CD14-positive monocyte (primary cell): ENCODE measurements at regions not wholly inside any gene's neighbourhood (a gene's known extent, or its start where the extent isn't known, plus 50 kb on each side); places are given as distances from the start of the nearest gene placed in this dataset.

Source experiments
- DNase-seq, 3 donors: peaks; one replicate each; pipeline ENCODE4 v3.0.0-alpha.2; 2011 to 2022
- H2AFZ ChIP-seq: 2 replicates; pipeline ENCODE4 v1.6.0; 2012; ENCODE audit warnings: mild to moderate bottlenecking, low read depth, low read length, inconsistent platforms; ENCODE audit not compliant: insufficient read depth, poor library complexity, severe bottlenecking
- H3K27ac ChIP-seq, 2 donors: 1 replicate in 1 of 2; 2 replicates in 1 of 2; pipeline ENCODE4 v1.5.1; 2012 to 2013; ENCODE audit warnings: low read length in 2 of 2, control low read depth in 1 of 2, inconsistent platforms in 1 of 2, low read depth in 1 of 2, mild to moderate bottlenecking in 1 of 2
- H3K27me3 ChIP-seq, 2 donors: one replicate each; pipeline versions ENCODE4 v1.6.0 to v1.6.1; 2011 to 2013; ENCODE audit warnings: low read length in 2 of 2; ENCODE audit not compliant: control insufficient read depth in 2 of 2, insufficient read depth in 2 of 2
- H3K36me3 ChIP-seq, 2 donors: replicated peaks in 1 of 2; 1 replicate in 1 of 2; 2 replicates in 1 of 2; pipeline versions ENCODE4 v1.5.1 to v1.6.1; 2012 to 2013; ENCODE audit warnings: low read length in 2 of 2, control low read depth in 1 of 2, inconsistent platforms in 1 of 2, mild to moderate bottlenecking in 1 of 2; ENCODE audit not compliant: insufficient read depth in 2 of 2, control insufficient read depth in 1 of 2
- H3K4me1 ChIP-seq, 2 donors: 1 replicate in 1 of 2; 2 replicates in 1 of 2; pipeline versions ENCODE4 v1.5.1 to v1.6.1; 2012 to 2013; ENCODE audit warnings: low read length in 2 of 2, control low read depth in 1 of 2, inconsistent platforms in 1 of 2, mild to moderate bottlenecking in 1 of 2, moderate library complexity in 1 of 2; ENCODE audit not compliant: insufficient read depth in 2 of 2, control insufficient read depth in 1 of 2
- H3K4me2 ChIP-seq: replicated peaks from 2 replicates; pipeline ENCODE3; 2012; ENCODE audit warnings: low read length, moderate library complexity, mild to moderate bottlenecking; ENCODE audit not compliant: poor library complexity, severe bottlenecking; ENCODE audit errors: extremely low read depth
- H3K4me3 ChIP-seq, 3 experiments: fragments of 200-600 bp in 1 of 3; sonication (generic) in 1 of 3; replicated peaks in 1 of 3; 1 replicate in 2 of 3; 2 replicates in 1 of 3; pipeline ENCODE4 v1.5.1; 2011 to 2013; ENCODE audit warnings: low read length in 3 of 3, mild to moderate bottlenecking in 3 of 3, control low read depth in 2 of 3, low read depth in 2 of 3, inconsistent platforms in 1 of 3, moderate library complexity in 1 of 3
- H3K79me2 ChIP-seq: 2 replicates; pipeline ENCODE4 v1.6.0; 2012; ENCODE audit warnings: mild to moderate bottlenecking, control low read depth, inconsistent platforms, low read length, moderate library complexity; ENCODE audit not compliant: insufficient read depth
- H3K9ac ChIP-seq: 2 replicates; pipeline ENCODE4 v1.6.0; 2017; ENCODE audit warnings: low read length, mild to moderate bottlenecking; ENCODE audit not compliant: insufficient read depth, poor library complexity, severe bottlenecking
- H3K9me3 ChIP-seq, 2 donors: replicated peaks in 1 of 2; 1 replicate in 1 of 2; 2 replicates in 1 of 2; pipeline versions ENCODE4 v1.5.1 to v1.6.1; 2012 to 2013; ENCODE audit warnings: low read length in 2 of 2, control low read depth in 1 of 2; ENCODE audit not compliant: control insufficient read depth in 1 of 2, insufficient read depth in 1 of 2
- H4K20me1 ChIP-seq: 2 replicates; pipeline ENCODE4 v1.6.0; 2012; ENCODE audit warnings: mild to moderate bottlenecking, low read length, control low read depth, moderate library complexity; ENCODE audit not compliant: insufficient read depth
- H3K27ac Mint-ChIP-seq, 7 donors: one replicate each; pipeline ENCODE4 v1.8.0; 2020; ENCODE audit warnings: mild to moderate bottlenecking in 7 of 7, mixed read lengths in 7 of 7, moderate library complexity in 6 of 7, inconsistent platforms in 2 of 7
- H3K27me3 Mint-ChIP-seq, 3 donors: one replicate each; pipeline ENCODE4 v1.8.0; 2021 to 2022; ENCODE audit warnings: low read depth in 3 of 3, mild to moderate bottlenecking in 3 of 3, mixed read lengths in 3 of 3, moderate library complexity in 3 of 3, inconsistent platforms in 1 of 3
- H3K36me3 Mint-ChIP-seq, 2 donors: one replicate each; pipeline ENCODE4 v1.8.0; 2020; ENCODE audit warnings: mixed read lengths in 2 of 2, inconsistent platforms in 1 of 2, mild to moderate bottlenecking in 1 of 2
- H3K4me1 Mint-ChIP-seq: one replicate; pipeline ENCODE4 v1.8.0; 2020; ENCODE audit warnings: mild to moderate bottlenecking, mixed read lengths
- H3K4me3 Mint-ChIP-seq, 2 donors: one replicate each; pipeline ENCODE4 v1.8.0; 2020; ENCODE audit warnings: mild to moderate bottlenecking in 2 of 2, mixed read lengths in 2 of 2, moderate library complexity in 1 of 2
- H3K9me3 Mint-ChIP-seq, 7 donors: one replicate each; pipeline ENCODE4 v1.8.0; 2020 to 2022; ENCODE audit warnings: mixed read lengths in 7 of 7, mild to moderate bottlenecking in 6 of 7, moderate library complexity in 6 of 7, inconsistent platforms in 2 of 7
- WGBS: methylation state at CpG from one replicate; pipeline ENCODE4 v1.1.5; 2013; ENCODE audit warnings: missing lambda C conversion rate; ENCODE audit not compliant: insufficient coverage; 5-methylcytosine and 5-hydroxymethylcytosine counted together
- intact Hi-C, 2 donors: fragments of 100-400 bp; cut with micrococcal nuclease; formaldehyde crosslinking; loops; one replicate each; pipeline versions ENCODE4 v1.15.0 to v1.15.1; 2023
- TF ChIP-seq, protein P1 (sequence below): fragments of 200-600 bp; IDR thresholded peaks from one replicate; pipeline ENCODE4 v1.8.0; 2022; ENCODE audit warnings: antibody characterized with exemption, mild to moderate bottlenecking

DNA sequence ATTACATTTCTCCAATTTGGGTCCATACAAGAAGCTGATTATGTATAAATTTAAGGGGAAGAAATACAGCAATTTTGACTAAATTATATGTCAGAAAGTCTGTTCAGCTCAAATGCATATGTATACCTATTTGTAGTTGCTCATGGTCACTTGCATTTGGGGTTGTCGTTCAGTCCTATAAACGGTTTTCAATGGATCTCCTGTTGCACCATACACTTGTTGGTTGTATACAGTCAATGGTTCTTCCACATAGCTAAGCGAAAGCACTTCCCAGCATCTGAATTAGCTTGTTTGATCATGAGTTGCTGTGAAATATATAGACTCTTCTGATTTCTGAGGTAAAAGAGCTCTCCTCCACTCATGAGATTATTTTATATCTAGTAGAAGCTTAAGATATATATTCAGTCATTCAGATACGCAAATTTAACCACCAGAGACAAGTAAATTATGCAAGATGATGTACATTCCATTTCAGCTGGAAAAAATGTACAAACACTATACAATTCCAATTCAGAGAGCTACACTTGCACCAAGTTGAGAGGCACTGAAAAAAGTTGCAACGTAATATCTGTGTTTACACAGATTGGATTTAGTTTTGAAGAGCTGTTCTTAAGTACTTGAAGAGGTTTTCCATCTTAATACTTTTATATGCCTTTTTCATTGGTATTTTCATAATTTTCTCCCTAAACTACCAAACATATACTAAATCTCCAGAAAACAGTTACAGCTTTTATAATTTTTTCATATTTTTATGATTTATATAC, 64.4 kb upstream of the POU5F2 start:
- no peaks in the 10 kb centered on the region for H3K27me3 Mint-ChIP-seq
- no peaks in the 10 kb centered on the region for H3K36me3 Mint-ChIP-seq
- Histone ChIP-seq H3K27me3 (no peaks in the 10 kb centered on the region), H4K20me1 (no peaks in the 10 kb centered on the region), H3K79me2 (no peaks in the 10 kb centered on the region), H3K4me1 (no peaks in the 10 kb centered on the region), H3K27ac (no peak overlapping the region), H3K4me2 (no peak overlapping the region), H2AFZ (no peak overlapping the region), H3K9ac (no peak overlapping the region), H3K36me3 (no peaks in the 10 kb centered on the region), H3K4me3 (no peak overlapping the region), H3K9me3 (no peaks in the 10 kb centered on the region)
- H3K9me3 Mint-ChIP-seq = no peaks in the 10 kb centered on the region
- TF ChIP-seq, protein P1, sequence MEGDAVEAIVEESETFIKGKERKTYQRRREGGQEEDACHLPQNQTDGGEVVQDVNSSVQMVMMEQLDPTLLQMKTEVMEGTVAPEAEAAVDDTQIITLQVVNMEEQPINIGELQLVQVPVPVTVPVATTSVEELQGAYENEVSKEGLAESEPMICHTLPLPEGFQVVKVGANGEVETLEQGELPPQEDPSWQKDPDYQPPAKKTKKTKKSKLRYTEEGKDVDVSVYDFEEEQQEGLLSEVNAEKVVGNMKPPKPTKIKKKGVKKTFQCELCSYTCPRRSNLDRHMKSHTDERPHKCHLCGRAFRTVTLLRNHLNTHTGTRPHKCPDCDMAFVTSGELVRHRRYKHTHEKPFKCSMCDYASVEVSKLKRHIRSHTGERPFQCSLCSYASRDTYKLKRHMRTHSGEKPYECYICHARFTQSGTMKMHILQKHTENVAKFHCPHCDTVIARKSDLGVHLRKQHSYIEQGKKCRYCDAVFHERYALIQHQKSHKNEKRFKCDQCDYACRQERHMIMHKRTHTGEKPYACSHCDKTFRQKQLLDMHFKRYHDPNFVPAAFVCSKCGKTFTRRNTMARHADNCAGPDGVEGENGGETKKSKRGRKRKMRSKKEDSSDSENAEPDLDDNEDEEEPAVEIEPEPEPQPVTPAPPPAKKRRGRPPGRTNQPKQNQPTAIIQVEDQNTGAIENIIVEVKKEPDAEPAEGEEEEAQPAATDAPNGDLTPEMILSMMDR = no peak
- H3K27ac Mint-ChIP-seq = no peak overlapping the region
- H3K4me1 Mint-ChIP-seq = no peaks in the 10 kb centered on the region
- WGBS = 100% methylated on average over 2 of the region's 5 CpGs
- no peak for DNase-seq
- no peak overlapping the region for H3K4me3 Mint-ChIP-seq
- intact Hi-C loops = no loop called here

DNA sequence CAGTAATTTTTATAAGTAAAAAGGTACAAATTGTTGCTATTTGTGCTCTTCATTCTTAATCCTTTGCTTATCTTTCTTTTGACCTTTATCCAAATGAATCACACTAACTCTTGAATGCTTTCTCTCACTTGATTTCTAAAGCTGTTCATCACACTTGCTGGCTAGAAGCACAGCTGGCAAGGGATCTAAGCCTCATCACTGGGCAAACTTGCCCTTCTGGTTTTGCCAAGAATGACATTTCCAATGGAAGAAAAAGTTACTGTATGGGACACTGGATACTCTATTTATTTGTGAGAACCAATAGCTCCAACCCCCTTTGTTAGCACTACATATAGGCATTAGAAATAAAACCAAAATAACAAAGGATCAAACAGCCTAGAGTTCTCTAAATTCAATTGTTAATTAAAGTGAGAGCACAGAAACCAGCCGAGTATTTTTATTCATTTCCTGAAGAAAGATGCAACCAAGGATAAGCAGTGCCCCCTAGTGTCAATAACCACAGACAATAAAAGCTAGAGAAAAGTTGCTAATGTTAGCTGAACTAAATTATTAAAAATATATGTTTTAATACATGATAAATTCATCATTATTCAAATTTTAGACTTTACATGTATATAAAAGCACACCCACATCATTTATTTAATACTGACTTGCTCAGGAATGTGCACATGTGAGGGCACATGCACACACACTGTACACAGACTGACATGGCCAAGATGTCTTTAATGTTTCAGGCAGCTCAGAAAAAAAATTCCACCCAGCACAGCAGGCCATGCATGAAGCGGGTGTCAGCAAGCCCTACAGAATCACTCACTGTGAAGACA, 59.8 kb upstream of the POU5F2 start:
- Histone ChIP-seq H3K27ac (no peak overlapping the region), H3K9ac (no peak overlapping the region), H3K9me3 (no peaks in the 10 kb centered on the region), H3K36me3 (no peaks in the 10 kb centered on the region), H3K4me1 (no peaks in the 10 kb centered on the region), H2AFZ (no peak overlapping the region), H3K27me3 (no peaks in the 10 kb centered on the region), H3K79me2 (no peaks in the 10 kb centered on the region), H3K4me3 (no peak overlapping the region), H3K4me2 (no peak overlapping the region), H4K20me1 (no peaks in the 10 kb centered on the region)
- Mint-ChIP-seq H3K36me3 (no peaks in the 10 kb centered on the region), H3K4me1 (no peaks in the 10 kb centered on the region), H3K27me3 (no peaks in the 10 kb centered on the region), H3K4me3 (no peak overlapping the region), H3K9me3 (no peaks in the 10 kb centered on the region), H3K27ac (no peak overlapping the region)
- intact Hi-C loops = loop anchor here in 1 of 2 donors (5.0 kb wide), 1 partner anchor 214 kb away; no protein-coding TSS in a partner anchor
- TF ChIP-seq, protein P1 = peak; percentile 73
- peak in 2 of 3 donors; percentile 3 to 9 for DNase-seq
- no CpG with 5 or more reads among the region's 2 CpGs for WGBS
